Stimulated activated CD4-positive, alpha-beta T cell treated with anti-CD3 and anti-CD28 coated beads, Interleukin-4, amount 100 ng/mL, for 1 hour (primary cell): ENCODE measurements at regions not wholly inside any gene's neighbourhood (a gene's known extent, or its start where the extent isn't known, plus 50 kb on each side); places are given as distances from the start of the nearest gene placed in this dataset.
"Not testable (repeated sequence)": the region's sequence is repeated elsewhere in the genome, so short reads cannot be mapped to it uniquely, and the experiment has no call there.

Experiments used
- DNase-seq: peaks from one replicate; pipeline ENCODE4 v3.0.0-alpha.2; 2020

- no peak for DNase-seq
Observed at GRCh38 chr14:48805315-48805714, 780.9 kb downstream of the RPS29 start.

- no peak for DNase-seq
Observed at GRCh38 chr14:48792376-48793024, 793.7 kb downstream of the RPS29 start.

GRCh38 chr14:48788771-48789170, 797.4 kb downstream of the RPS29 start:
- DNase-seq = no peak

DNA sequence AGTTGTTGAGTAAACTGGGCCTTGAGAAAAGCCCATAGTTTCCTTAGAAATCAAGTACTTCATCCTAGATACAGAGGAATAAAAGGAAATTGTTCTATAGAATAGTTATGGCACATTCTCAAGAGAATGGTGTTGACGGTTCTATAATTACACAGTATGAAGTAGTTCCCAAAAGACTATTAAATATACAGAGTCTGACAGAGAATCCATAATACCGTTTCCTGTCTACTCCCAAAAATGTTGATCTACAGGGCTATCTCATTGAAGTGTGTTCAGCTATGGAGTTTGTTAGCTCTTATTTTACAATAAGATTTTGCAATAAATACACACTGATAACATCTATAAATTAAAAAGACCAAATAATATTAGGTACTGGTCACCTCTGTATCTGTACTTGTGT, 799.7 kb downstream of the RPS29 start:
- no peak for DNase-seq

- no peak for DNase-seq
Observed at GRCh38 chr14:48771717-48772116, 814.5 kb downstream of the RPS29 start.

GRCh38 chr14:48751293-48751692, 834.9 kb downstream of the RPS29 start:
- no peak for DNase-seq

- no peak for DNase-seq
Observed at GRCh38 chr14:48748151-48748675, 838.0 kb downstream of the RPS29 start.

DNA sequence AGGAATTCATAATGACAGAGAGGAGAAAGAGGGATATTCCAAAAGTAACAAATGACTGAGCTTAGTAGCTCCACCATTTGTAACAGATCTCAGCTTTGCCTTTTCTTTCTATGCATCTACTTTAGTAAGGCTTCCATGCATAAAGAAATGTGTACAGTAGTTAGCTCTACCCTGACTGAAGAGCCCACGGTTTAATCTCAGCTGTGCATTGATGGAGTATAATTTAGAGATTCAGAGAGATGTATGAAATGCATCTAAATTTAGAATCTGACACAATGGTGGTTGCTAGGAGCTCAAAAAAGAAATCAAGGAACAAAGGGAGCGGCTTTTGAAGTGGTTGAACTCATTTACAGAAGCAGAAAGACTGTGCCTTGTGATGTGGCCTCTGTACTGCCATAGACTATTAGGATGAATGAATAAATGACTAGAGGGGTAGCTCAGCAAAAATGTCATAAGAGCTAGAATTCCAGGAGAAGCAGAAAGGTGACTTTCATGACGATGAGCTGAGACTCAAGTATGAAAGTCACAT, 838.6 kb downstream of the RPS29 start:
- DNase-seq = no peak

- no peak for DNase-seq
Observed at GRCh38 chr14:48744202-48744601, 842.0 kb downstream of the RPS29 start.

DNA sequence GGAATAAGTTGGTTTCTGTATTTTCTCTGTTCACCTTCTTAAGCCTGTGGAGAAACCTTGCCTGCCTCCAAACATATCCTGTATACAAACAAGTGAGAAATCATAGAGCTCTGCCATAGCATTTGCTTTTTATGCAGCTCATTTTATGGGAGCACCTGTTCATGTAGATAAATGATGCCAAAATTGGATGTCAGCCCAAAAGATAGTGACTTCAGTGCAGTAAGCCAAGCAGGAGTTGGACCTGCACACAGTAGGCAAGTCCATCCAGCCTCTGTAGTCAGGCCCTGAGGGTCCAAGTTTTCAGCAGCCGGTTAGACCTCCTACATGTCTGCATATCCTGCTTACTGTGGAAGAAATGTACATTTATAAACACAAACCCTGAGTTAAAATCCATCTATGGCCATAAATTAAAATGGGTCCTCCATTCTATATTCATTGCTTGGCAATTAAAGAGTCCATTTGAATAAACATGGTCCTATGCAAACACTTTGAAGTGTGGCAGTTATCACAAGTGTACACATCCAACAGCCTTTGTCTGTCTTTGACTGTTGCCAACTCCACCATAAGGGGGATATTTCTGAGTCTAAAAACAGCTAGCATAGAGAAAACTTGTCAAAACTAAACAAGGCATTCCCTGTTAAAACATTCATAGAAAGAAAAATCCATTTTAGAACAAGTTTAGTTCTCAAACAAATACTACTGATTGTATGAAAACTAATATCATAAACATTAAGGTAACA, 847.8 kb downstream of the RPS29 start:
- no peak for DNase-seq

- DNase-seq = no peak
Observed at GRCh38 chr14:48735607-48736006, 850.6 kb downstream of the RPS29 start.

DNA sequence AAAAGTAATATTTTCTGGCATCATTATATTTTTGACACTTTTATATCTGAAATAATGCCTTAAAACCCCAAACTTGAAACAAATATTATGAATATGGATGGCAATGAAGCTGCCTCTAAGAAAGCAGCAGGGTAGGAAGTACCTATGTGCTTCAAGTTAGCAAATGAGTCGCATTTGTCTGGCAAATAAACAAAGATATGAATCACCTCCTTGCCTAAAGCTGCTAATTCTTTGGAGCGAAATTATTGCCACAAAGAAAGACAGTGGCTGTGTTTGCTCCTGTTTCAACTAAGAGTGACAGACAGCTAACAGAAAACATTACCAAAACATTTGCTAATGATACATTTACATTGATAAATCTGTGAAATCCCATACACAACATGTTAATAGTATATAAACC, 854.9 kb downstream of the RPS29 start:
- DNase-seq = no peak

GRCh38 chr14:48726080-48726642, 860.0 kb downstream of the RPS29 start:
- DNase-seq = no peak

DNA sequence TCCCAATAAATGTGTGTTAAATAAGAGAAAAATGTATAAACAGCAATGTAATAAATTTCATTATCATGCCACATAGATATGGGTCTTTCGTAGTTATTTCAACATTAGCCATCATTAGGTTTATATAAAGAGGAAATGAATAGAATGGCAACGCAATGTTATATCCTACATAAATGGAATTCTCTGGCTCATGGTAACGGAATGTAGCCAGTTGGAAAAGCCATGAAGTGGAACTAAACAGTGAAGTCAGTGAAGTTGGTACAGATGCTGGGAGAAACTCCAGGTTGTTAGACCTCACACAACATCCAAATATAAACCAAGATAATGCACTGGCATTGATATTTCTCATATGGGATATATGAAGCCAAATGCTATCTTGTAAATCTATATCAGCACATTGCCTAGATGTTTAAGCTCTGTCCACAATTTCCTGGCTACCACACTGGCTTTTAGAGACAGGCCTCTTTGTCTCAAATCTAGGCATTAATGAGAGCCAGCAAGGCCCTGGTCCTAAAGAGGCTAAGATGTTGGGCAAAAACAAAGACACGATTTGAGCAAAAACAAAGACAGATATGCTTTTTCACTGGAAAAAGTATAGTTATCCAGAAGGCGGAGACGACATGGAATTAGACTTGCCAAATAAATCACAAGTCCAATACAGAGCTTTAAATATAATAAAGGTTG, 861.0 kb downstream of the RPS29 start:
- no peak for DNase-seq

- DNase-seq = no peak
Observed at GRCh38 chr14:48723841-48724495, 862.2 kb downstream of the RPS29 start.

DNA sequence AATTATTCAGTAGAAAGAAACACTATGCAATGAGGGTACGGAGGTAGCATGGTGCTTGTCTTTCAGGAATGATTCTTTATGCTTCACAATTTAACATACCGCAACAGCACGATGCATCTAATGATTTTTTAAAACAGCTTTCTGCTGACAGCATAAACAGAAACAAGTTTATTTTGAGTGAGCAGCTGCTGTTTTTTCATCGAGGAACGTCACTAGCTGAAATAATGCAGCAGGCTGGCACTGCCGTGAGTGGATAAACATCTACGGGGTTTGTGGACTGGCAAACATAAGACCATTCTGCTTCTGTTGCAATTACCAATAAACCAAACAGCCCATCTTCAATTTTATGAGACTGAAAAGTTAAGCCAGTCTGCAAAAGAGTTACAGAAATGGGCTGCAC, 871.8 kb downstream of the RPS29 start:
- DNase-seq = no peak

- no peak for DNase-seq
Observed at GRCh38 chr14:48710133-48710532, 876.0 kb downstream of the RPS29 start.

DNA sequence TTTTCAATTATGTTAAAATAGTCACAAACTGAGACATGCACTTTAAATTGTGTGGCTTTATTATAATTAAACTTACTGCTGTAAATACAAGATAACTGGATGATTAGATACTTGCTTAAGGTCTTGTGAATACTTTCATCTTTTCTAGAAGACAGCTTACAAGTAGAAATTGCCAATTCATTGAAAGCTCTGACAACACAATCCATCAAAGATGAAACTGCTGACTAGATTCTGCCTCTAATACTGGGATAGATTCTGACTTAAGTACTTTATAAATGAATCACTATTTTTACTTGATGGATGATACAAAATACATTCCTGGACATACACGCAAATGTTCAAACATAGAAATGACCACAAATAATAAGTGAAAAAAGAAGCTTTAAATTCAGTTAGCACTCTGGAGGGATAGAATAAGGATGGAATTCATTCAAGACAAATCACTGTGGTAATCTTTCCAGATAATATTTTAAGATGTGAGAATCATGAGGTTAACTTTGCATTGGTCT, 876.8 kb downstream of the RPS29 start:
- DNase-seq = no peak

DNA sequence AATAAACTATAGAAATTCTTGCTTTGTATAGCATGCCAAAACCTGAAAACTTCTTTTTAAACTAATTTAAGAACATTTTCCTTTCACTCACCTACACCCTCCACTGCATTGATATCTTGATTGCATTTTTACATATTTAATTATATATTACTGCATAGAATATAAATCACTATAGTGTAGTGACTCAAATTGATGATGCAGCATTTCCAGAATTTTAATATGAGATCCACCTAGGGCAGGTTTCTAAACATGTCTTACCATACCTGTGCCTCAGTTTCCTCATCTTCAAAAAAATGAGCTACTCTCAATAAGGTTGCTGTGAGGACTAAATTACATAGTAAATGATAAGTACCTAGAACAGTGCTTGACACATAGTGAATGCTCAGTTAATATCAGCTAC, 881.5 kb downstream of the RPS29 start:
- no peak for DNase-seq

GRCh38 chr14:48703728-48704467, 882.3 kb downstream of the RPS29 start:
- no peak for DNase-seq

- DNase-seq = not testable (repeated sequence)
Observed at GRCh38 chr14:48697362-48697761, 888.8 kb downstream of the RPS29 start.

DNA sequence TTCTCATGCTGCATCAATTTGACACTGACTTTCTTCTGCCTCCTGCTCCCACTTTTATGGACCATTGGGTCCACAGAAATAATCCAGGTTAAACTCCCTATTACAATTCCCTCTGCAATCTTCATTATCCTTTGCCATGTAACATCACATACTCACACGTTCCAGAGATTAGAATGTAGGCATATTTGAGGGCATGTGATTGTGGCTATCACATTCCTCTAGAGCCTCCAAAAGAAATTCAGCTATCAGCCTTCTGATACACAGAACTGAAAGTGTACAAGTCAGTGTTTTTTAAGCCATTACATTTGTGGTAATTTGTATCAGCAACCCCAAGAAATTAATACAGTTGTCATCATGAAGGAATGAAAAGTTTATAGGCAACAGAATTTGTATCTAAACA, 892.4 kb downstream of the RPS29 start:
- DNase-seq = no peak
